ENCODE measurements at regions not wholly inside any gene's neighbourhood (a gene's known extent, or its start where the extent isn't known, plus 50 kb on each side); places are given as distances from the start of the nearest gene placed in this dataset.

GRCh38 chr15:31151301-31152233, 50.0 kb upstream of the TRPM1 start:
- H3K4me3 ChIP-seq (ENCODE audit: low read depth, low read length) = no peak overlapping the region
- peaks cover 21% of the 10 kb centered on the region for H3K9me3 ChIP-seq (ENCODE audit: control insufficient read depth, insufficient read depth, low read depth, low read length)
- H3K27me3 ChIP-seq (ENCODE audit: control insufficient read depth, insufficient read depth, low read length) = no peaks in the 10 kb centered on the region
- H3K27ac ChIP-seq (ENCODE audit: low read depth, low read length) = peak overlapping the region; percentile 85
- no peaks in the 10 kb centered on the region for H3K36me3 ChIP-seq (ENCODE audit: control insufficient read depth, insufficient read depth, low read length)
- peaks cover 41% of the 10 kb centered on the region for H3K4me1 ChIP-seq (ENCODE audit: control insufficient read depth, insufficient read depth, low read length)
- peak overlapping the region; percentile 53 for H3K9ac ChIP-seq (ENCODE audit: low read length)

DNA sequence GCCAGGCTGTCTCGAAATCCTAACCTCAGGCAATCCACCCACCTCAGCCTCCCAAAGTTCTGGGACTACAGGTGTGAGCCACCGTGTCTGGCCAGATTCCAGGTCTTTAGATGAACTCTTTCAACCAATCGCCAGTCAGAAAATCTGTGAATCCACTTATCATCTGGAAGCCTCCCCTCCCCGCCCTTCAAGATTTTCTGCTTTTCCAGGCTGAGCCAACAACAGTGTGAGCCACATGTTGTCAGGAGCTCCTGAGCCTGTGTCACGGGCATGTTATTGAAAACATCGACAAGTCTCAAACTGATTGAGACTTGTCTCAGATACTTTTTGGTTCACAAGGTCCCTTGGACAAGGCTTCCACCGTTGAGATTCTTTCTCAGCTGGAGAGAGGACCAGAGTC, 52.0 kb upstream of the TRPM1 start:
- no peaks in the 10 kb centered on the region for H3K27me3 ChIP-seq (ENCODE audit: control insufficient read depth, insufficient read depth, low read length)
- peaks cover 21% of the 10 kb centered on the region for H3K9me3 ChIP-seq (ENCODE audit: control insufficient read depth, insufficient read depth, low read depth, low read length)
- no peaks in the 10 kb centered on the region for H3K36me3 ChIP-seq (ENCODE audit: control insufficient read depth, insufficient read depth, low read length)
- no peak overlapping the region for H3K9ac ChIP-seq (ENCODE audit: low read length)
- H3K27ac ChIP-seq (ENCODE audit: low read depth, low read length) = no peak overlapping the region
- peaks cover 28% of the 10 kb centered on the region for H3K4me1 ChIP-seq (ENCODE audit: control insufficient read depth, insufficient read depth, low read length)
- no peak overlapping the region for H3K4me3 ChIP-seq (ENCODE audit: low read depth, low read length)

DNA sequence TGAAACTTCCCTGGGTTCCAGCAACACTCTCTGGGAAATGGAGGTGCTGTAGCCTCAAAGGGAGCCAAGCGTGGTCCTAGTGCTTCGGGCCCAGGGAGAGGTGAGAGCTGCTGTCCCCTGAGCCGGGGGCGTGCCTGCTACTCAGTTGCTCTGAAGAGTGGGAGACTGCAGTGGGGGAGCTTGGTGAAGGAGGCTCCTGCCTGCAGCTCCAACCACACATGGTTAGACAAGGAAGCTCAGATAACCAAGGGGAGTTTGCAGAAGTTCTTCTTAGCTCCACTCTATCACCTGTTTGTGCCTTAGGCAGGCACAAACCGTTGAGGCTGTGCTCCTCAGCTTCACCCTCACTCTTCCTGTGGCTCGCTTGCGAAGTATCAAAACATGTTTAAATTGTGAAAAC, 53.6 kb upstream of the TRPM1 start:
- Histone ChIP-seq H3K27me3 (ENCODE audit: control insufficient read depth, insufficient read depth, low read length) (no peaks in the 10 kb centered on the region), H3K4me3 (ENCODE audit: low read depth, low read length) (no peak overlapping the region), H3K9me3 (ENCODE audit: control insufficient read depth, insufficient read depth, low read depth, low read length) (peaks cover 21% of the 10 kb centered on the region), H3K36me3 (ENCODE audit: control insufficient read depth, insufficient read depth, low read length) (no peaks in the 10 kb centered on the region), H3K27ac (ENCODE audit: low read depth, low read length) (no peak overlapping the region), H3K4me1 (ENCODE audit: control insufficient read depth, insufficient read depth, low read length) (peaks cover 30% of the 10 kb centered on the region), H3K9ac (ENCODE audit: low read length) (no peak overlapping the region)

DNA sequence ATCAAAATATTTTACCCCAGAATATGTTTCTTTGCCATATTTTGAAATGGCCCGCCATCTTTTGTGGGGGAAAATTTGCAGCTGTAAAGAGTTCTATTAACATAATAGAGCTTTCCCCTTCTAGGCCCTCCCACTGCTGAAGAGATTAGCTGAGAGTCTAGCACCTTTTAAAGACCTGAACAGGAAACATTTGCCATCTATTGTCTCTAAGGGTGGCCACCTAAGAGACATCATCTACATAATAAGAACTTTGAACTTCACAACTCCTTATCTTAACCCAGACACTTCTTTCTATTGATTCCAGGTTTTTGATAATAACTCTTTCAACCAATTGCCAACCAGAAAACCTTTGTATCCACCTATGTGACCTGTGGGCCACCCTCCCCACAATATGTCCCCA, 54.7 kb upstream of the TRPM1 start:
- Histone ChIP-seq H3K36me3 (ENCODE audit: control insufficient read depth, insufficient read depth, low read length) (no peaks in the 10 kb centered on the region), H3K27ac (ENCODE audit: low read depth, low read length) (peak overlapping the region; percentile 39; the same call in 1 of the 2 replicates), H3K9ac (ENCODE audit: low read length) (no peak overlapping the region), H3K9me3 (ENCODE audit: control insufficient read depth, insufficient read depth, low read depth, low read length) (peaks cover 21% of the 10 kb centered on the region), H3K4me1 (ENCODE audit: control insufficient read depth, insufficient read depth, low read length) (peaks cover 22% of the 10 kb centered on the region), H3K27me3 (ENCODE audit: control insufficient read depth, insufficient read depth, low read length) (no peaks in the 10 kb centered on the region), H3K4me3 (ENCODE audit: low read depth, low read length) (no peak overlapping the region)

- H3K27ac ChIP-seq (ENCODE audit: low read depth, low read length) = peak overlapping the region; percentile 39; the same call in 1 of the 2 replicates
- H3K36me3 ChIP-seq (ENCODE audit: control insufficient read depth, insufficient read depth, low read length) = no peaks in the 10 kb centered on the region
- H3K9me3 ChIP-seq (ENCODE audit: control insufficient read depth, insufficient read depth, low read depth, low read length) = peaks cover 20% of the 10 kb centered on the region
- no peak overlapping the region for H3K4me3 ChIP-seq (ENCODE audit: low read depth, low read length)
- no peaks in the 10 kb centered on the region for H3K27me3 ChIP-seq (ENCODE audit: control insufficient read depth, insufficient read depth, low read length)
- H3K9ac ChIP-seq (ENCODE audit: low read length) = no peak overlapping the region
- H3K4me1 ChIP-seq (ENCODE audit: control insufficient read depth, insufficient read depth, low read length) = peaks cover 16% of the 10 kb centered on the region
These were observed 55.3 kb upstream of the TRPM1 start for GRCh38 chr15:31156808-31157207.

GRCh38 chr15:31157644-31158069, 56.1 kb upstream of the TRPM1 start:
- Histone ChIP-seq H3K27ac (ENCODE audit: low read depth, low read length) (no peak overlapping the region), H3K4me1 (ENCODE audit: control insufficient read depth, insufficient read depth, low read length) (peaks cover 13% of the 10 kb centered on the region), H3K9ac (ENCODE audit: low read length) (no peak overlapping the region), H3K4me3 (ENCODE audit: low read depth, low read length) (no peak overlapping the region), H3K27me3 (ENCODE audit: control insufficient read depth, insufficient read depth, low read length) (no peaks in the 10 kb centered on the region), H3K36me3 (ENCODE audit: control insufficient read depth, insufficient read depth, low read length) (no peaks in the 10 kb centered on the region), H3K9me3 (ENCODE audit: control insufficient read depth, insufficient read depth, low read depth, low read length) (peaks cover 12% of the 10 kb centered on the region)

GRCh38 chr15:31158858-31159569, 57.5 kb upstream of the TRPM1 start:
- H3K27me3 ChIP-seq (ENCODE audit: control insufficient read depth, insufficient read depth, low read length) = no peaks in the 10 kb centered on the region
- no peak overlapping the region for H3K9ac ChIP-seq (ENCODE audit: low read length)
- H3K4me3 ChIP-seq (ENCODE audit: low read depth, low read length) = no peak overlapping the region
- no peaks in the 10 kb centered on the region for H3K36me3 ChIP-seq (ENCODE audit: control insufficient read depth, insufficient read depth, low read length)
- H3K9me3 ChIP-seq (ENCODE audit: control insufficient read depth, insufficient read depth, low read depth, low read length) = peaks cover 7% of the 10 kb centered on the region; the same call in 1 of the 2 replicates
- H3K27ac ChIP-seq (ENCODE audit: low read depth, low read length) = no peak overlapping the region
- peaks cover 13% of the 10 kb centered on the region for H3K4me1 ChIP-seq (ENCODE audit: control insufficient read depth, insufficient read depth, low read length)

DNA sequence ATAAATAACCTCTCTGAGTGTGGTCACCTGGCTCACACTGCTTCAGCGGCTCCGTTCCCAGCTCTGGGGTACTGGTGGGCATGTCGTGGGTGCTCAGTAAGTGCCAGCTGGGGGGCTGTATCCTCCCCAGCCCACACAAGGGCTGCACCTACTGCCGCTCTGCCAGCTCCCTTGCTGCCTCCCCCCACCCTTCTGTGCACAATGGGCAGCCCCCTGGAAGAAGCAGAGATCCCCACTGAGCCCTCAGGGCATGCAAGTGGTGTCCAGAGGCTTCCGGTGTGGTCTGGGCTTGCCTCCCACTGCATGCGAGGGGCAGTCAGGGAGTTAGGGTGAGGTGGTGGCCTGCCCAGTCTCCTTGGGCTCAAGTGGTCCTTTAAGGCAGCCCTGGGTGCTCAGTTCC, 58.3 kb upstream of the TRPM1 start:
- Histone ChIP-seq H3K27me3 (ENCODE audit: control insufficient read depth, insufficient read depth, low read length) (no peaks in the 10 kb centered on the region), H3K4me1 (ENCODE audit: control insufficient read depth, insufficient read depth, low read length) (peaks cover 13% of the 10 kb centered on the region), H3K4me3 (ENCODE audit: low read depth, low read length) (no peak overlapping the region), H3K36me3 (ENCODE audit: control insufficient read depth, insufficient read depth, low read length) (no peaks in the 10 kb centered on the region), H3K9ac (ENCODE audit: low read length) (no peak overlapping the region), H3K27ac (ENCODE audit: low read depth, low read length) (no peak overlapping the region), H3K9me3 (ENCODE audit: control insufficient read depth, insufficient read depth, low read depth, low read length) (peaks cover 5% of the 10 kb centered on the region; the same call in 1 of the 2 replicates)

DNA sequence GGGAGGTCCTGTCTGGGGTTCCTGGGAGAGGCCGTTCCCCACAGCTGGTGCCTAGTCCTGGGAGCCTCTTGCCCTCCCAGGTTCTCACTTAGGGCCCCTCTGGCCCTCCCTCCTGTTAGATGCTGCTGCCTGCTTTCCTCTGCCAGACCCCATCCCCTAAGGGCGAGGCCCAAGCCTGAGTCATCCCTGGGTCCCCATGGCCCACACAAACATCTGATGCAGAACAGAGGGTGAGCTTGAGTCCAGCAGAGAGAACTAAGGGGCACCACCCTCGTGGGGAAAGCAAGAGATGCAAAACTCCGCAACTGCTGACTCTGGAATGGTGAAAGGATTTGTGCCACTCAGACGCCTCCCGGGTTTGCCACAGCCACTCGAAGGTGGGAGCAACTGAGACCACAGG, 58.8 kb upstream of the TRPM1 start:
- Histone ChIP-seq H3K36me3 (ENCODE audit: control insufficient read depth, insufficient read depth, low read length) (no peaks in the 10 kb centered on the region), H3K27me3 (ENCODE audit: control insufficient read depth, insufficient read depth, low read length) (no peaks in the 10 kb centered on the region), H3K9ac (ENCODE audit: low read length) (no peak overlapping the region), H3K4me3 (ENCODE audit: low read depth, low read length) (no peak overlapping the region), H3K9me3 (ENCODE audit: control insufficient read depth, insufficient read depth, low read depth, low read length) (peaks cover under 1% of the 10 kb centered on the region; the same call in 1 of the 2 replicates), H3K27ac (ENCODE audit: low read depth, low read length) (no peak overlapping the region), H3K4me1 (ENCODE audit: control insufficient read depth, insufficient read depth, low read length) (peaks cover 13% of the 10 kb centered on the region)

- peaks cover 10% of the 10 kb centered on the region for H3K4me1 ChIP-seq (ENCODE audit: control insufficient read depth, insufficient read depth, low read length)
- H3K27me3 ChIP-seq (ENCODE audit: control insufficient read depth, insufficient read depth, low read length) = no peaks in the 10 kb centered on the region
- no peaks in the 10 kb centered on the region for H3K36me3 ChIP-seq (ENCODE audit: control insufficient read depth, insufficient read depth, low read length)
- H3K9ac ChIP-seq (ENCODE audit: low read length) = no peak overlapping the region
- H3K9me3 ChIP-seq (ENCODE audit: control insufficient read depth, insufficient read depth, low read depth, low read length) = no peaks in the 10 kb centered on the region; the same call in 1 of the 2 replicates
- H3K4me3 ChIP-seq (ENCODE audit: low read depth, low read length) = no peak overlapping the region
- H3K27ac ChIP-seq (ENCODE audit: low read depth, low read length) = no peak overlapping the region
These were observed 59.4 kb upstream of the TRPM1 start for GRCh38 chr15:31160740-31161495.

Data from HUES6 (cell line).